ENCODE measurements at regions not wholly inside any gene's neighbourhood (a gene's known extent, or its start where the extent isn't known, plus 50 kb on each side); places are given as distances from the start of the nearest gene placed in this dataset.

GRCh38 chr3:78048698-78049097 lies 1008.8 kb downstream of the ROBO2 start:
- TF ChIP-seq CTCF (IDR thresholded peaks at IDR 0.05) = no peak
- no peak for TF ChIP-seq POLR2A (IDR thresholded peaks at IDR 0.05)

Data from esophagus squamous epithelium (tissue), 4 donors.